ENCODE measurements at regions not wholly inside any gene's neighbourhood (a gene's known extent, or its start where the extent isn't known, plus 50 kb on each side); places are given as distances from the start of the nearest gene placed in this dataset.

DNA sequence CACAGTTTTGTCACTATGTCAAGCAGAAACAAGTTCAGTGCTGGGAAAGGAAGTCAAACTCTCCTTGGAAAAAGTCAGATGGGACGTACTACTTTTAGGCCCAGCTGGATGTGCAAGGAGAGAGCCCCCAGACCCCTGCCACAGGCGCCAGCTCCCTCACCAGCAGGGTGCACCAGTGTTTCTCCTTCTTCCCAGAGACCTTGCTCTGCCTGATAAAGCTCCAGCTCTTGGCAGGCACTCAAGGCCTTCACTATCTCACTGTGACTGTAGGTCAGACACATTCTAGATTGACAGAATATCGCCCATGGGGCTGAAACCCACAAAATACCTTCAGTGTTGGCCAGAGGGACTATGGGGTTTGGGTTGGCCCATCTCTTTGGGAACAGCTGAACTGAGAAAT is 54.8 kb upstream of the CHRNB4 start:
- 66 to 71% methylated on average over 3 of the region's 3 CpGs for WGBS, 2 donors
- DNase-seq (ENCODE audit: low spot score in 2 of 2): peak in 1 of 2 donors; percentile 61
- TF ChIP-seq, protein P1, sequence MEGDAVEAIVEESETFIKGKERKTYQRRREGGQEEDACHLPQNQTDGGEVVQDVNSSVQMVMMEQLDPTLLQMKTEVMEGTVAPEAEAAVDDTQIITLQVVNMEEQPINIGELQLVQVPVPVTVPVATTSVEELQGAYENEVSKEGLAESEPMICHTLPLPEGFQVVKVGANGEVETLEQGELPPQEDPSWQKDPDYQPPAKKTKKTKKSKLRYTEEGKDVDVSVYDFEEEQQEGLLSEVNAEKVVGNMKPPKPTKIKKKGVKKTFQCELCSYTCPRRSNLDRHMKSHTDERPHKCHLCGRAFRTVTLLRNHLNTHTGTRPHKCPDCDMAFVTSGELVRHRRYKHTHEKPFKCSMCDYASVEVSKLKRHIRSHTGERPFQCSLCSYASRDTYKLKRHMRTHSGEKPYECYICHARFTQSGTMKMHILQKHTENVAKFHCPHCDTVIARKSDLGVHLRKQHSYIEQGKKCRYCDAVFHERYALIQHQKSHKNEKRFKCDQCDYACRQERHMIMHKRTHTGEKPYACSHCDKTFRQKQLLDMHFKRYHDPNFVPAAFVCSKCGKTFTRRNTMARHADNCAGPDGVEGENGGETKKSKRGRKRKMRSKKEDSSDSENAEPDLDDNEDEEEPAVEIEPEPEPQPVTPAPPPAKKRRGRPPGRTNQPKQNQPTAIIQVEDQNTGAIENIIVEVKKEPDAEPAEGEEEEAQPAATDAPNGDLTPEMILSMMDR (IDR thresholded peaks at IDR 0.05): no peak
- TF ChIP-seq POLR2A (IDR thresholded peaks at IDR 0.05): no peak
- no peak overlapping the region for H3K4me3 ChIP-seq (ENCODE audit: low read depth, poor library complexity, severe bottlenecking)
- intact Hi-C loops (cut with DNase I; ENCODE audit: low total_unique reads): loop anchor here (10.0 kb wide), 1 partner anchor 291 kb away; no protein-coding TSS in a partner anchor

DNA sequence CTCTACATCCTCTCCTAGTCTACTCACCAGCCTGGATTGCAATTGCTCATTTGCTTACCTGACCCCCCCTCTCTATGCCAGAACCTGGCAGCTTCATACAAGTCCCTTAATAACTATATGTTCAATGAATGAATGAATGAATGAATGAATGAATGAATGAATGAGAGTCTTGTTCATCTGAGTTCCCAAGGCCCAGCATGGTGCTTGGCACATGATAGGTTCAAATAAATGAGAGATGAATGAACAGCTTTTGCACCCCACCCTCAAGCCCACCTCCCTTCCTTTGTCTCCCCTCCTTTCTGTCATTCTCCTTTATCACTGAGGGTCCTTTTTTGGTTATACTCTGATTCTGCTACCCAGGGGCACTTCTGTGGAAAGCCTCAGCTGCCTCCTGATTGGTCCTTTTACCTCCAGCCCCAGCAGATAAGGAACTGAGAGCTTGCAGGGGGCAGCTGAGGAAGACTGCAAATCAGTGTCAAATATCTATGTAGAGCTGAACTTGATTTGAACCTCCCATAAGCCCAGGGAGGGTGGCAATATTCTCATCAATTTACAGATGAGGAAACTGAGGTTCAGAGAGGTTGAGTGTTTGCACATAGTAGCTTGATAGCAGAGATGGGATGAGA is 54.1 kb upstream of the CHRNB4 start:
- intact Hi-C loops (cut with DNase I; ENCODE audit: low total_unique reads): loop anchor here (10.0 kb wide), 1 partner anchor 290 kb away; no protein-coding TSS in a partner anchor
- no peak for TF ChIP-seq POLR2A (IDR thresholded peaks at IDR 0.05)
- no peak for DNase-seq (ENCODE audit: low spot score in 2 of 2)
- H3K4me3 ChIP-seq (ENCODE audit: low read depth, poor library complexity, severe bottlenecking): no peak overlapping the region

DNA sequence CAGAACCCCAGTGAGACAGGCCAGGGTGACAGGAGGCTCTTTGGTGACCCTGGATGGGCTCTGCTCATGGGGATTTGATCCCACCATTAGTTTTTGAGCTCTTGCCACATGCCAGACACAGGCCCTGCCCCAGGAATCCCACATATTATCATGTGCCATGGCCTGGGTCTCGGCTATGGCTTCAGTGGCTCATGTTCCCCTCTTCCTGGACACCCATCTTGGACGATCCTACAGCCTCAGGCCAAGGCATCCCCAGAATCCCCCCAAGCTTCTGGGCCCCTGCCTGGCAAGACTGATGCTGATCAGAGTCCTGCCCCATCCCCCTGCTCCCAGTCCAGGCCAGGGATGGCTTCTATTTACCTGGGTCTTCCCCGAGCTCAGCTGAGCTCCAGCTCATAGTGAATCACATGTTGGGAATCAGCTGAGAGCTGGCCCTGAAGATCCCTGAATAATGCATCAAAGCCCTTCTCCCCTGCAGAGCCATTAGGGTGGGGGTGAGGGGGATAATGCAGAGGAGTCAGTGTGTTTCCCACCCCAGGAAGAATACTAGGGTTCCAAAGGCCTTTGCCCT is 50.9 kb upstream of the CHRNB4 start:
- TF ChIP-seq, protein P1 (IDR thresholded peaks at IDR 0.05): no peak
- TF ChIP-seq POLR2A (IDR thresholded peaks at IDR 0.05): no peak
- intact Hi-C loops (cut with DNase I; ENCODE audit: low total_unique reads): loop anchor here (10.0 kb wide), 1 partner anchor 287 kb away; no protein-coding TSS in a partner anchor
- DNase-seq (ENCODE audit: low spot score in 2 of 2): peak in 1 of 2 donors; percentile 20
- no peak overlapping the region for H3K4me3 ChIP-seq (ENCODE audit: low read depth, poor library complexity, severe bottlenecking)
- 85 to 89% methylated on average over 3 of the region's 3 CpGs for WGBS, 2 donors

DNA sequence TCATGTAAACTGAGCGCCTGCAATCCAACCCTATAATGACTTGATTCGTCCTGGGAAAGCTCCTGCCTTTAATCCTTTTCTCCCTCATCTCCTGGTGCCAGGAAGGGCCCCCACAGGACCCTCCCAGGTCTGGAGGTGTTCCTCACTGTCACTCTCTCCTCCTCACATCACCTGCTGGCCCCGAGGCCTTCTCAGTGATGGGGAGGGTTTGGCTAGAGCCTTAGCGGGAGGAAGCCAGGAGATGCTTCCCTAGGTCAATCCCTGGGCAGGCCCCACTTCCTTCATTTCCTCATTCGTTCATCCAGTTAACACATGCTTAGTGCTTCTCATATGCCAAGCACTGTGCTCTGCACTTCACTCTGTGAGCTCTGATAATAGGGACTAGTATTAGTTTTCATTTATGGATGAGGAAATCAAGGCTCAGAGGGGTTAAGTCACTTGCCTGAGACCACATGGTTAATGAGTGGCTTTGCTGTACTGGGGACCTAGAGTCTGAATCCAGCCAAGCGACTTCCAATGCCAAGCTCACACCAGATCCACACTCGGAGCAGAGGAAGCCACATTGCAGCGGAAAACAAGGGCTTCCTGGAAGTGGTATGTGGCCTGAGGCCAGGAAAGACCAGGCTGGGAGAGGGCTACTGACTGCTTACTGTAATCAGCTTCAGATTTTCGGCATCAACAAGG is 50.3 kb upstream of the CHRNB4 start:
- peak in 1 of 2 donors; percentile 56 for DNase-seq (ENCODE audit: low spot score in 2 of 2)
- TF ChIP-seq POLR2A (IDR thresholded peaks at IDR 0.05): no peak
- TF ChIP-seq, protein P1 (IDR thresholded peaks at IDR 0.05): no peak
- intact Hi-C loops (cut with DNase I; ENCODE audit: low total_unique reads): loop anchor here (10.0 kb wide), 1 partner anchor 287 kb away; no protein-coding TSS in a partner anchor
- WGBS, 2 donors: 48 to 58% methylated on average over 8 to 9 of the region's 9 CpGs
- no peak overlapping the region for H3K4me3 ChIP-seq (ENCODE audit: low read depth, poor library complexity, severe bottlenecking)

All from lower leg skin (tissue), 4 donors.